ENCODE measurements at regions not wholly inside any gene's neighbourhood (a gene's known extent, or its start where the extent isn't known, plus 50 kb on each side); places are given as distances from the start of the nearest gene placed in this dataset.

DNA sequence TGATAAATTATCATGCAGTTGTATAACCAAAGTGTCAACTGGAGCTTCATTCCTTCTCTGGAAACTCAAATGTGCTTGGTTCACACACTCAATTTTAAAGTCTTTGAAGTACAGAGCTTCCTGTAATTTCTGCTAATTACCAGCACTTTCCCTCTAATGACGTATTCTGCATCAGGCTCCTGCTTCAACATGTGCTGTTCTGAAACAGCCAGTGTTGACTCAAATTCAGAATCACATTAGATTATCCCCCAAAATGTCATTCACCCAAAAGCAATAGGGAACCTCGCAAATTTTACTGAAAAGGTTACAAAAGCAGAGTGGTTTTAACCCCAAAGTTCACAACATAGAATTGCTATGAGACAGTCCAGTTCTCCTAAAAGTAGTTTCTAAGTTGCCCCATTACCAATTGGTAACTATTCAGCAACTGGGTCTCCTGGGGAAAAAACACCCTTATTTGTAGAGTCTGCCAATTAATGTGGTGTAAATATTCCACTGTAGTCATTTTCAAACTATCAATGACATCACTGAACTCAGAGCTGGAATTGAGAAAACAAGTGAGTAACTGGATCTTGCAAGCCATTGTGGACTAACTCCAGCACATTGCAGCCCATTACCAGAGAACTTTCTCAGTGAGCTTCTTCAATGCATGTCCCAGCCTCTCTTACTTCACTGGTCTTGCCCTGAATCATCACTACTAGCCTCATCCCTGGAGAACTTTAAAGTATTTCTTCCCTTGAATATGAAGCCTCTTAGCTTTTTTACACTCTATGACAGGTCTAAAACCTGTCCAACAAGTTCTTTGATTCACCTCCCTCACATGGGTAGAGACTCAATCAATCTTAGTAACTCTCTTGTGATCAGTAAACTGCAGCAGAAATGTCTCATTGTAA is 955.4 kb downstream of the EFNB2 start:
- DNase-seq = no peak

GRCh38 chr13:105573136-105573535 is 962.3 kb downstream of the EFNB2 start:
- DNase-seq = no peak

- no peak for DNase-seq
Measured at GRCh38 chr13:105572401-105572800, 963.1 kb downstream of the EFNB2 start.

DNA sequence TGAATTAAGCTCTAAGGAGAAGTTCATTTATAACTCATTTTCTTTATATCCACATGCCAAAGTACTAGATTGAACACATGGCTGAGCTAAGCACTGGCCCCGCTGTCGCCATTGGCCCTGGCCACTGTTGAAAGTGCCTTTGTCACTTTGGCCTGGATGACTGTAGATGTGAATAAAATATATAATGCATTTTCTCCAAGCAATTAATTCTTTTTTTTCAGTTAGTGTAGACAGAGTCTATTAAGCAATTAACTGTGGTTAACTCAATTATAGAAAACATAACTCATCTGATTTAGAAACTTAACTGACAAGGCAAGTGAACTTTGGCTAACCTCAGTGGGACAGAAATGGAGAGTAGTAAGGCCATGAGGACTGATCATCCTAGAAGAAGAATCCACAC is 965.6 kb downstream of the EFNB2 start:
- DNase-seq = no peak

DNA sequence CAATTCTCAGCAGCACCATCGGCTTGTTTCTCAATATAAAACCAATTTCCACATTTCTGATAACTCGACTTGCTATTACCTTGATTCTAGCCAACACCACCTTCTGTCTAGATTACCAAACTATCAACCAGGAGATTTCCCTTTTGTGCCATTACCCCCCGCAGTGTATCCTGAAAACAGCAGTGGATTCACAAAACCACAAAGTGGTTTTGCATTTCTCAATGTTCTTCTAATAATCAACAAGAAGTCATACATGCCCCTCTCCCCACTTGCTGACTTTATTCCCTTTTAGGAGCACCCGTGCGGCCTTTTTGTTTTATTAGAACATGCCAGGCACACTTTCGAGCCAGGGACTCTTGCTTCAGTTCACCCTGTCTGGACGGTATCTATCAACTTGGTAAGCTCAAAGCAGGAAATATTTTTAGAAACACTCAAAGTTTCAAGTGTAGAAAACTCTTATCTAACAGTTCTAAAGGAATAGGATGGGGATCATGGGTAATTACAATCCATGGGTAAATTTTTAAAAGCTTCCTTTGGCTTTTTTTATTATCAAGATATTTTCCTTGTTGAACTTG is 967.4 kb downstream of the EFNB2 start:
- no peak for DNase-seq

- no peak for DNase-seq
Measured at GRCh38 chr13:105565136-105565727, 970.2 kb downstream of the EFNB2 start.

- no peak for DNase-seq
Measured at GRCh38 chr13:105552078-105552477, 983.4 kb downstream of the EFNB2 start.

DNA sequence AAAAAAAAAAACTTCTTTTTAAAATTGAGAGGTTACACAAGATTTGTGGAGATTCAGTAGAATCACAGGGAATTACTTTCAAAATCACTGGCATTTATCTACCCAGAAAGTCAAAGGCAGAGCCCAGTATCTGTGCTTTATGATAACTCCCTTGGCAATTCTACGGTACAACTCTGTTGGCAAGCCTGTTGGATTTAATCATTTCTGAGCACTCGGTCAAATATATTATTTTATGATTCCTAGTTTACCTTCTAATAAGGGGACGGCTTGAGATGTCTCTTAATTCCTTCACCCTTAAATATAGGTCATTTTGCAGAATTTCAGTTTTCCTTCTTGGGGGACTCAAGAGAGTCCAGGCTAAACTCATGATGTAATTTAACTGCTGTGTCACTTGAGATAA is 987.6 kb downstream of the EFNB2 start:
- DNase-seq = no peak

GRCh38 chr13:105545811-105546210 is 989.7 kb downstream of the EFNB2 start:
- no peak for DNase-seq

GRCh38 chr13:105543742-105544141 is 991.7 kb downstream of the EFNB2 start:
- DNase-seq = no peak

DNA sequence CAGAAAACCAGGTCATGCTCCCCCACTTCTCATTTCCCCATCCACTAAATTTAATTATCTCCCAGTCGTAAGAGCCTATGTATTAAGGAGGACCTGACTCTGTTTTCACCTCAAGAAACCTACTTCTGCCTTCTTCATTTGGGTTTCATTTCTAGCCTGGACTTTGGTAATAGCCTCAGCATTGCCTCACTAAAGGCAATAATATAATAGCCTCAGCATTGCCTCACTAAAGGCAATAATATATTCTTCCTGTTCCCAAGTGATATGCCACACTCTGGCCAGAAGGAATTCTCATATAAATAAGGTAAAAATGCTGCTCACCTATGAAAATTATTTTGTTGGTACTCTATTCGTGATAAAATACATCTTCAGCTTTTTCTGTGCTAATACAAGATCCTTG is 993.9 kb downstream of the EFNB2 start:
- DNase-seq = no peak

DNA sequence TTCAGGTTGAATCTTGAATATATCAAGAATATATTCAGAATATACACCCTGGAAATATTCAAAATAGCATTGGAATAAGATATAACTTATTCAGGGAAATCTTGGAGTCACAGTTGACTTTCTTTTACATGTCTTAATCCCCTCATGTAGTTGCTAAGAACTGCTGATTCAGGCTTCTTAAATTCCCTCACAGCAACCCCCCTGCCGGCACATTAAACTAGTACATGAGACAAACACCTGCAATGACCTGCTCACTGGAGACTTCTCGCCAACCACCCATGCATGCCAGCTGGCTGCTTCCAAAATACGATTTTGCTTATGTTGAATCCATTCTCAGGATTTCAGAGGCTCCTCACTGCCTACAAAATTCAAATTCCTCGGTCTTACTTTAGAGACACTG is 997.1 kb downstream of the EFNB2 start:
- DNase-seq = no peak

DNA sequence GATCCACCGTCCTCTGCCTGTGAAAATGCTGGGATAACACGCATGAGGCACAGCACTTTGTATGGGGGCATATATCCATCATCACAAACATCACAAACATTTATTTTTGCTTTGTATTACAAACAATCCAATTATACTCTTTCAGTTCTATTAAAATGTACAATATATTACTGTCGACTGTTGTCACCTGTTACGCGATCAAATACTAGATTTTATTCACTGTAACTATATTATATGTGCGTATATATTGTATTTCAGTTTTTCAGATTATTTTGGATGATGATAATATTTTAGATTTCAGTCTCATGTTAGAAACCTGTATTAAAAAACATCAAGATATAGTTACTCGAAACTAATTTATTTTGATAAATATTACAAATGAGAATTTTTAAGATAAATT is 998.3 kb downstream of the EFNB2 start:
- no peak for DNase-seq

GRCh38 chr13:105530468-105530867 is 1005.0 kb downstream of the EFNB2 start:
- no peak for DNase-seq

- no peak for DNase-seq
Measured at GRCh38 chr13:105527127-105527526, 1008.3 kb downstream of the EFNB2 start.

GRCh38 chr13:105519771-105520170 is 1015.7 kb downstream of the EFNB2 start:
- no peak for DNase-seq

DNA sequence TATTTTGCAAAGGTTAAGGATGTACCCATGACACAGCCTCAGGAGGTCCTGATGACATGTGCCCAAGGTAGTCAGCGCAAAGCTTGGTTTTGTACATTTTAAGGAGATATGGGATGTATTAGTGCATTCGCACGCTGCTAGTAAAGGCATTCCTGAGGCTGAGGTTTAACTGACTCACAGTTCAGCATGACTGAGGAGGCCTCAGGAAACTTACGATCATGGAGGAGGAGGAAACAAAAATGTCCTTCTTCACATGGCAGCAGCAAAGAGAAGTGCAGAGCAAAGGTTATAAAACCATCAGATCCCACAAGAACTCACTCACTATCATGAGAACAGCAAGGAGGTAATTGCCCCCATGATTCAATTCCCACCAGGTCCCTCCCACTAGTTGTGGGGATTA is 1017.4 kb downstream of the EFNB2 start:
- no peak for DNase-seq

GRCh38 chr13:105514401-105514800 is 1021.1 kb downstream of the EFNB2 start:
- no peak for DNase-seq

GRCh38 chr13:105513448-105513847 is 1022.0 kb downstream of the EFNB2 start:
- DNase-seq = no peak

DNA sequence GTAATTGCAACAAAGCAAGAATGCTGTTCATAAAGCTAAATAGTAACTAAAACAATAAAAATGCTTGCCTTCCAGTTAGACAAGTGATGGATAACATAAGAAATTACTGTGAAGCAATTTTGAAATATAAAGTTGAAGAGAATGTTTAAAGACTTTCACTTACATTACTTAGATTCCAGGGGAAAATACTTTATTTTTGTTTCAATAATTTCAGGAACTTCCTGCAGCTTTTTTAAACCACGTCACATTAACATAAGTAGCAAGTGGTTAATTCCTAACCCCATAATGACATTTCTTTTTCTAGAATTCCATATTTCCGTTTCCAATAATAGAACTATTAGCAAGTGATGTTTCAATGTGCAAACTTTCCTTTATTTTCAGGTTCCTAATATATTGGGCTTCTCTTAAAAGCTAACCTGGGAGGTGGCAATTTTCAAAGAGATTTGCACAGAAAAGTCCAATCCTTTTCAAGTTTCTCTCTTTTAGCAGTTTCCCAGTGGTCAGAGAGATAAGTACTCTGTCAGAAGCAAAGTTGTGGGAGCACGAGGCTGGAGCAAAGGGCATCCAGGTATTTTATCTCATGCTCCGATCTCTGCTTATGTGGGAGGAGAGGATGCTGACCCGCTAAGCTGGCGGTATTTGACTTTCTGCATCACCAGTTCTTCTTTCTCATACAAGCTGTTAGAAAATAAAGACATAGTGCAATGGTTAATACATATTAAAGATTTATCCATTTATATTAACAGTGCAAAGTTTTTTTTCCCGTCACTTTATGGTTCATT is 1025.3 kb downstream of the EFNB2 start:
- no peak for DNase-seq

- DNase-seq = no peak
Measured at GRCh38 chr13:105506463-105506862, 1029.0 kb downstream of the EFNB2 start.

DNA sequence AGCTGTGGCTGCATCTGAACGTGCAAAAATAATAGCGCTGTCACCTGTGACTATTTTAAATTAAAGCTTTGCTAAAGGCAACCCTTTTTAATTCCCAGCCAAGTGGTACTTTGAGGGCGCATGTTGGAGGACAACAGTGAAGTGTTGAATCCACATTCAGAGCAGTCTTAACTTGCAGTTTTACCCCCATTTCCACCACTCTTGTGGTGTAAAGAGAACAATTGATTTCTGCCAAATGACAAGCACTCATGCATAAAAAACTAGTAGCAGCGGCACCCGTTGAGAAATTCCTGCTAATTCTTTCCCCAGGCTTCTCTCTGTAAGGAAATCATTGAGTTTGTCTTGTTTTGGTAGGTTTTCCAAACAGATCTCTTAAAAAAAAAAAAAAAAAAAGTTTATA is 1033.3 kb downstream of the EFNB2 start:
- no peak for DNase-seq

DNA sequence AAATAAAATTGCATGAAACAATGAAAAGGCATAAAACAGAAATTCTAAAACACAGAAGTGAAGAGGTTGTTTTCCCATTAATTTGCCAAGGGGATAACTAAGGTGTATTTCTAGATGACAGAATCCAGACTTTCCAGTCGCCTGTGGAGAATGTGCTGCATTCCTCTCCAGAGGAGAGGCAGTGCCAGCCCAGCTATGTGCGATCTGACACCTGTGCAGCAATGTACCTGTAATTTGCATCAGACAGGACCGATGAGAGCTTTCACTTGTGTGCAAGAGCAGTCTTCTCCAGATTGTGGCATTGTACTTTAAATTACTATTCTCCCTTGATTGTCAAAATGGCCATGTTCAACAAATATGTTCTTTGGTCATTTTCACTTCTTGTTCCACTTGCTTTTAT is 1037.9 kb downstream of the EFNB2 start:
- no peak for DNase-seq
